Glomerular visceral epithelial cell (primary cell): ENCODE measurements at regions not wholly inside any gene's neighbourhood (a gene's known extent, or its start where the extent isn't known, plus 50 kb on each side); places are given as distances from the start of the nearest gene placed in this dataset.
"Not testable (repeated sequence)": the region's sequence is repeated elsewhere in the genome, so short reads cannot be mapped to it uniquely, and the experiment has no call there.

Experiments
- DNase-seq: peaks from one replicate; pipeline ENCODE4 v3.0.0-alpha.2; 2016; ENCODE audit errors: extremely low spot score

GRCh38 chr20:5492937-5493336 lies 117.9 kb downstream of the GPCPD1 start:
- no peak for DNase-seq

- no peak for DNase-seq
Measured at GRCh38 chr20:5491455-5491854, 119.4 kb downstream of the GPCPD1 start.

GRCh38 chr20:5489601-5490000 lies 121.2 kb downstream of the GPCPD1 start:
- no peak for DNase-seq

GRCh38 chr20:5488823-5489222 lies 122.0 kb downstream of the GPCPD1 start:
- DNase-seq = no peak

GRCh38 chr20:5486377-5487054 lies 124.3 kb downstream of the GPCPD1 start:
- DNase-seq = no peak

GRCh38 chr20:5484926-5485325 lies 125.9 kb downstream of the GPCPD1 start:
- no peak for DNase-seq

- DNase-seq = no peak
Measured at GRCh38 chr20:5484346-5484745, 126.5 kb downstream of the GPCPD1 start.

GRCh38 chr20:5482791-5483190 lies 128.0 kb downstream of the GPCPD1 start:
- no peak for DNase-seq

- DNase-seq = no peak
Measured at GRCh38 chr20:5481872-5482271, 128.9 kb downstream of the GPCPD1 start.

- DNase-seq = no peak
Measured at GRCh38 chr20:5480824-5481600, 129.8 kb downstream of the GPCPD1 start.

GRCh38 chr20:5474646-5475550 lies 135.9 kb downstream of the GPCPD1 start:
- DNase-seq = no peak

- not testable (repeated sequence) for DNase-seq
Measured at GRCh38 chr20:5471866-5472265, 138.9 kb downstream of the GPCPD1 start.

- DNase-seq = no peak
Measured at GRCh38 chr20:5471368-5471767, 139.4 kb downstream of the GPCPD1 start.

- DNase-seq = no peak
Measured at GRCh38 chr20:5470943-5471342, 139.9 kb downstream of the GPCPD1 start.

GRCh38 chr20:5470458-5470857 lies 140.3 kb downstream of the GPCPD1 start:
- no peak for DNase-seq

- no peak for DNase-seq
Measured at GRCh38 chr20:5469111-5469510, 141.7 kb downstream of the GPCPD1 start.

GRCh38 chr20:5467086-5467485 lies 143.7 kb downstream of the GPCPD1 start:
- no peak for DNase-seq

- no peak for DNase-seq
Measured at GRCh38 chr20:5465604-5465927, 145.2 kb downstream of the GPCPD1 start.

- DNase-seq = no peak
Measured at GRCh38 chr20:5464901-5465603, 145.8 kb downstream of the GPCPD1 start.

- no peak for DNase-seq
Measured at GRCh38 chr20:5463007-5463686, 146.4 kb upstream of the PROKR2 start.

- not testable (repeated sequence) for DNase-seq
Measured at GRCh38 chr20:5453745-5454144, 137.0 kb upstream of the PROKR2 start.
